ENCODE measurements at regions not wholly inside any gene's neighbourhood (a gene's known extent, or its start where the extent isn't known, plus 50 kb on each side); places are given as distances from the start of the nearest gene placed in this dataset.

DNA sequence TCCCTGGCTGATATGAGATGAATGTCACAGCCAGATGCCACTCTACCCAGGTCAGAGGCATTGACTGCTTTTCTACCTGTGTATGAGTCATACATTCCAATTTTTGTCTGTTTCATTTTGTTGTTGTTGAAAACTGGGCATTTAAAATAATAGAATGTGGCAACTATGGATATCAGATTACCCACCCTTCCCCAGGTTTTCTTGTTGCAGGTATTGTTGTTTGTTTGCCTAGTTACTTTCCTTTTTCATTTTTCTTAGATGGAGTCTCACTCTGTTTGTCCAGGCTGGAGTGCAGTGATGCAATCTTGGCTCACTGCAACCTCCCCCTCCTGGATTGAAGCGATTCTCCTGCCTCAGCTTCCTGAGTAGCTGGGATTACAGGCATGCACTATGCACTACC is 70.2 kb downstream of the LRRC30 start (continued):
- TF ChIP-seq ZNF281 (CRISPR knock-in tag; IDR thresholded peaks at IDR 0.05; ENCODE audit: borderline replicate concordance) (peak; percentile 36; the same call in 1 of the 2 replicates), KLF12 (CRISPR knock-in tag; IDR thresholded peaks at IDR 0.05; ENCODE audit: borderline replicate concordance) (no peak), NR3C1 (CRISPR knock-in tag; IDR thresholded peaks at IDR 0.05) (no peak), ZNF468 (CRISPR knock-in tag; IDR thresholded peaks at IDR 0.05) (no peak), HNF4A (CRISPR knock-in tag; IDR thresholded peaks at IDR 0.05) (no peak), SOX5 (CRISPR knock-in tag; IDR thresholded peaks at IDR 0.05; ENCODE audit: borderline replicate concordance) (0 out of 2 replicates have a peak, but pooled peaks have one; percentile 13), NFKBIZ (CRISPR knock-in tag; IDR thresholded peaks at IDR 0.05) (no peak), BCL6 (CRISPR knock-in tag; IDR thresholded peaks at IDR 0.05) (peak; percentile 63), ZFP36 (IDR thresholded peaks at IDR 0.05; ENCODE audit: borderline replicate concordance, low read depth, low read length, partially characterized antibody) (no peak), GRHL1 (CRISPR knock-in tag; conservative IDR thresholded peaks at IDR 0.05) (no peak), ZNF225 (CRISPR knock-in tag; IDR thresholded peaks at IDR 0.05) (no peak), TRIM24 (CRISPR knock-in tag; IDR thresholded peaks at IDR 0.05) (no peak), MTA3 (CRISPR knock-in tag; IDR thresholded peaks at IDR 0.05) (no peak), ATF5 (CRISPR knock-in tag; IDR thresholded peaks at IDR 0.05; ENCODE audit: low read depth) (no peak), RBM39 (IDR thresholded peaks at IDR 0.05; ENCODE audit: low read depth, low read length, poor library complexity, severe bottlenecking) (no peak)
- TF ChIP-seq, protein P1, sequence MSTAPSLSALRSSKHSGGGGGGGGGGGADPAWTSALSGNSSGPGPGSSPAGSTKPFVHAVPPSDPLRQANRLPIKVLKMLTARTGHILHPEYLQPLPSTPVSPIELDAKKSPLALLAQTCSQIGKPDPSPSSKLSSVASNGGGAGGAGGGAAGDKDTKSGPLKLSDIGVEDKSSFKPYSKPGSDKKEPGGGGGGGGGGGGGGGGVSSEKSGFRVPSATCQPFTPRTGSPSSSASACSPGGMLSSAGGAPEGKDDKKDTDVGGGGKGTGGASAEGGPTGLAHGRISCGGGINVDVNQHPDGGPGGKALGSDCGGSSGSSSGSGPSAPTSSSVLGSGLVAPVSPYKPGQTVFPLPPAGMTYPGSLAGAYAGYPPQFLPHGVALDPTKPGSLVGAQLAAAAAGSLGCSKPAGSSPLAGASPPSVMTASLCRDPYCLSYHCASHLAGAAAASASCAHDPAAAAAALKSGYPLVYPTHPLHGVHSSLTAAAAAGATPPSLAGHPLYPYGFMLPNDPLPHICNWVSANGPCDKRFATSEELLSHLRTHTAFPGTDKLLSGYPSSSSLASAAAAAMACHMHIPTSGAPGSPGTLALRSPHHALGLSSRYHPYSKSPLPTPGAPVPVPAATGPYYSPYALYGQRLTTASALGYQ (CRISPR knock-in tag; IDR thresholded peaks at IDR 0.05), result no peak
- TF ChIP-seq, protein P2, sequence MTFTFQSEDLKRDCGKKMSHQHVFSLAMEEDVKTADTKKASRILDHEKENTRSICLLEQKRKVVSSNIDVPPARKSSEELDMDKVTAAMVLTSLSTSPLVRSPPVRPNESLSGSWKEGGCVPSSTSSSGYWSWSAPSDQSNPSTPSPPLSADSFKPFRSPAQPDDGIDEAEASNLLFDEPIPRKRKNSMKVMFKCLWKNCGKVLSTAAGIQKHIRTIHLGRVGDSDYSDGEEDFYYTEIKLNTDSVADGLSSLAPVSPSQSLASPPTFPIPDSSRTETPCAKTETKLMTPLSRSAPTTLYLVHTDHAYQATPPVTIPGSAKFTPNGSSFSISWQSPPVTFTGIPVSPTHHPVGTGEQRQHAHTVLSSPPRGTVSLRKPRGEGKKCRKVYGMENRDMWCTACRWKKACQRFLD (CRISPR knock-in tag; IDR thresholded peaks at IDR 0.05; ENCODE audit: borderline replicate concordance), result no peak
- TF ChIP-seq, protein P3, sequence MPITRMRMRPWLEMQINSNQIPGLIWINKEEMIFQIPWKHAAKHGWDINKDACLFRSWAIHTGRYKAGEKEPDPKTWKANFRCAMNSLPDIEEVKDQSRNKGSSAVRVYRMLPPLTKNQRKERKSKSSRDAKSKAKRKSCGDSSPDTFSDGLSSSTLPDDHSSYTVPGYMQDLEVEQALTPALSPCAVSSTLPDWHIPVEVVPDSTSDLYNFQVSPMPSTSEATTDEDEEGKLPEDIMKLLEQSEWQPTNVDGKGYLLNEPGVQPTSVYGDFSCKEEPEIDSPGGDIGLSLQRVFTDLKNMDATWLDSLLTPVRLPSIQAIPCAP (CRISPR knock-in tag; IDR thresholded peaks at IDR 0.05; ENCODE audit: low read depth), result no peak
